Fibroblast of lung (primary cell): ENCODE measurements at regions not wholly inside any gene's neighbourhood (a gene's known extent, or its start where the extent isn't known, plus 50 kb on each side); places are given as distances from the start of the nearest gene placed in this dataset.

Source experiments
- CTCF ChIP-seq, 2 donors: IDR thresholded peaks in 1 of 2; conservative IDR thresholded peaks in 1 of 2; 1 replicate in 1 of 2; 2 replicates in 1 of 2; pipeline ENCODE4 v1.5.1; 2011 to 2012; ENCODE audit warnings: low read length in 2 of 2, control low read depth in 1 of 2, inconsistent platforms in 1 of 2, low read depth in 1 of 2, mild to moderate bottlenecking in 1 of 2
- EZH2 ChIP-seq: IDR thresholded peaks from 2 replicates; pipeline ENCODE4 v1.5.1; 2012; ENCODE audit warnings: low read length, control low read depth, mild to moderate bottlenecking; ENCODE audit errors: missing control alignments

GRCh38 chr14:85764822-85765221 is 234.9 kb downstream of the FLRT2 start:
- no peak for TF ChIP-seq EZH2
- no peak for TF ChIP-seq CTCF (conservative IDR thresholded peaks at IDR 0.05 in 1 of 2, IDR thresholded peaks at IDR 0.05 in 1 of 2; ENCODE audit: low read depth in 1 of 2, low read length in 2 of 2)
